LNCaP clone FGC (cell line): ENCODE measurements at regions not wholly inside any gene's neighbourhood (a gene's known extent, or its start where the extent isn't known, plus 50 kb on each side); places are given as distances from the start of the nearest gene placed in this dataset.

ENCODE experiments used
- DNase-seq: peaks from one replicate; pipeline ENCODE4 v3.0.0-alpha.2; 2011; ENCODE audit warnings: low read depth
- H3K4me3 ChIP-seq: 2 replicates; pipeline ENCODE4 v1.5.1; 2011; ENCODE audit warnings: mild to moderate bottlenecking, low read depth, low read length, control low read depth
- TF ChIP-seq, protein P1 (sequence below): IDR thresholded peaks from 2 replicates; pipeline ENCODE4 v1.5.1; 2012; ENCODE audit warnings: mild to moderate bottlenecking; ENCODE audit not compliant: control insufficient read depth, insufficient read depth; ENCODE audit errors: extremely low read depth

GRCh38 chr12:43109631-43110345, 442.2 kb downstream of the ADAMTS20 start:
- TF ChIP-seq, protein P1, sequence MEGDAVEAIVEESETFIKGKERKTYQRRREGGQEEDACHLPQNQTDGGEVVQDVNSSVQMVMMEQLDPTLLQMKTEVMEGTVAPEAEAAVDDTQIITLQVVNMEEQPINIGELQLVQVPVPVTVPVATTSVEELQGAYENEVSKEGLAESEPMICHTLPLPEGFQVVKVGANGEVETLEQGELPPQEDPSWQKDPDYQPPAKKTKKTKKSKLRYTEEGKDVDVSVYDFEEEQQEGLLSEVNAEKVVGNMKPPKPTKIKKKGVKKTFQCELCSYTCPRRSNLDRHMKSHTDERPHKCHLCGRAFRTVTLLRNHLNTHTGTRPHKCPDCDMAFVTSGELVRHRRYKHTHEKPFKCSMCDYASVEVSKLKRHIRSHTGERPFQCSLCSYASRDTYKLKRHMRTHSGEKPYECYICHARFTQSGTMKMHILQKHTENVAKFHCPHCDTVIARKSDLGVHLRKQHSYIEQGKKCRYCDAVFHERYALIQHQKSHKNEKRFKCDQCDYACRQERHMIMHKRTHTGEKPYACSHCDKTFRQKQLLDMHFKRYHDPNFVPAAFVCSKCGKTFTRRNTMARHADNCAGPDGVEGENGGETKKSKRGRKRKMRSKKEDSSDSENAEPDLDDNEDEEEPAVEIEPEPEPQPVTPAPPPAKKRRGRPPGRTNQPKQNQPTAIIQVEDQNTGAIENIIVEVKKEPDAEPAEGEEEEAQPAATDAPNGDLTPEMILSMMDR = no peak
- no peak for DNase-seq

DNA sequence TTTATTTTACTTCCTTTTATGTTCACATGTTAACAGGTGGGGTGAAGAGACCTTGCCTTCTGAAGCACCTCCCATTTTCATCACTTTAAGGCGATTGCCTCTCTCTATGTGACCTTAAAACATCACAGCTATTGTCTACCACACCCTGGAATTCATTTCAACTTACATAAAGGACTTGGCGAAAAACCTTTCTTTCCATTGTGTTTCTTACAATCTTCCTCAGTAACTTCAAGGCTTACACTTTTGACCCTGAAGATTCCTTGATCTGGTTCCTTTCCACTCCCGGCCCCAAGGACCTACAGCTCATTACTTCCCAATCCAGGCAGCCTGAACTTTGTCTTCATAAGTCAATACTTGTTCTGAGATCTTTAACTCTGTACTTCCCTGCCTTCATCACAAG, 443.3 kb downstream of the ADAMTS20 start:
- H3K4me3 ChIP-seq = no peak overlapping the region
- TF ChIP-seq, protein P1 = no peak
- no peak for DNase-seq

More at GRCh38 chr12:43109631-43110345, 442.2 kb downstream of the ADAMTS20 start:
- H3K4me3 ChIP-seq = no peak overlapping the region

DNA sequence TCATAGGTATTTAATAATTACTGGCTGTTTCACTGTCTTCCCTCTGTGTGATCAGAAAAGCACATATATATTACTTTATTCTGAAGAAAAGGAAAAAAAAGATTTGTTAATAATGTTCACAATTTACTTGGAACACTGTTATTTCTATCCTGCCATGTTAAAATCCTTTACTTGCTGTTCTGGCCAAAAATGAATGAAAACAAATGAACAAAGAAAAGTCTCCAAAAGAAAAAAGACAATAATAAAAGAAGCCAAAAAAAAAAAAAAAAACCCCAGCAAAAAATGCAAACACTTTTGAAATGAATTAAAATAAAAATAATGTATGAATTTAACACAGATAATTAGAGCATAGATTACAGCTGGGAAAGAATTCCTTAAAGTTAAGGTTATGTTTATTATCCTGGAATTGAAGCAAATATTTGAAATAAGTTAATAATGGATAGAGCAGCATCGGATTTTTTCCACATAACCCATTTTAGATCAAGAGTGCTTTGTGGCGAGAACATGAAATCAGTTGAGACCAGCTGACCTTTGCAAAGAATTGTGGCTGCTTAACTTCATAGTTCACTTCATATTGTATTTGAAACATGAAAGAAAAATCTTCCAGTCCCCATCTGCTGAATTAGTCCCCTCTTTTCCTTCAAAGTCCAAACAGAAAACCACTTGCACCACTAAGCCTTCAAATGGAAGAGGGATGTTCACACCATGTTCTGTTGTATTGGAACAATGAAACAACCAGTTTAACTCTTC, 444.8 kb downstream of the ADAMTS20 start:
- no peak for DNase-seq
- TF ChIP-seq, protein P1 = no peak
- no peak overlapping the region for H3K4me3 ChIP-seq

- TF ChIP-seq, protein P1 = no peak
- no peak for DNase-seq
- H3K4me3 ChIP-seq = no peak overlapping the region
These were observed 445.6 kb downstream of the ADAMTS20 start for GRCh38 chr12:43106355-43106754.

DNA sequence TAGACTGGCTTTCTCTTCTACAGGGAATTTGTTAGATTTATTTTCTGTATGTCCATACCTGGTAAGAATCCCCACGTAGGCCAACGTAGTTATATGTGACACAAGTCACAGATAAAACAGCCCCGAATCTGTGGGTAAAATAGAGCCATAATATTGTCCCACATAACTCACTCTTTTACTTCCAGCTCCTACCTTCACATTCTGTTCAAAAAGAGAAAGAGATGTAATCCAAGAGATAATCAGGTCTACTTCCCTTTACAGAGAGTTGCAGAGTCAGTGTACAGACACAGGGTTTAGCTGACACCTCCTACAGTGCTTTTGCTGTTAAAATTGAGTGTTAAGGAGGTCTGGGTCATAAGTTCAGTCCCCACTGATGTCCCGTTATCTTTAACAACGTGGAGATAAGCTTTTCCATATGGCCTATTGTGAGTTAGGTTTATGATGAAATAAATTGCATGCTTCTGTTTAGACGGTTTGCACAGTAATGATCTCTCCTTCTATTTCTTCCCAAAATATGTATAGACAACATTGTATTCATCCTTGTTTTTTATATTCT, 446.5 kb downstream of the ADAMTS20 start:
- no peak for DNase-seq
- TF ChIP-seq, protein P1 = no peak
- H3K4me3 ChIP-seq = no peak overlapping the region

DNA sequence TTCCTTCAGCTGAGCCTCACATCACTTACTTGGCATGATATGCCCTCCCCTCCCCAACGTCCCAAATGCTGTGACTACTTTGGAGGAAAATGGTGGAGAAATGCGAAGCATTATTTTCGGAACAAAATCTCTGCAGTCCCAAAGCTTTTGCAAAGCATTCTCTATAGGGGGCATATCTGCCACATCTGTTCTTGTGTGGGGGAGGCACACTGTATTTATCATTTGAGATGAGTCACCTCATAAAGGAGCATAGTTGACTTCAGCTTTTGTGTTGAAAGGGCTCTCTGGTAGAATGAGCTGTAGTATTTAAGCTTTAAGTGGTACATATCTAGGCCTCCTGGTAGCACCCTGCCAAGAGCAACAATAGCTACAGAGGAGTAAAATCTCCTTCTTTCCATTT, 447.5 kb downstream of the ADAMTS20 start:
- TF ChIP-seq, protein P1 = no peak
- no peak overlapping the region for H3K4me3 ChIP-seq
- DNase-seq = no peak

DNA sequence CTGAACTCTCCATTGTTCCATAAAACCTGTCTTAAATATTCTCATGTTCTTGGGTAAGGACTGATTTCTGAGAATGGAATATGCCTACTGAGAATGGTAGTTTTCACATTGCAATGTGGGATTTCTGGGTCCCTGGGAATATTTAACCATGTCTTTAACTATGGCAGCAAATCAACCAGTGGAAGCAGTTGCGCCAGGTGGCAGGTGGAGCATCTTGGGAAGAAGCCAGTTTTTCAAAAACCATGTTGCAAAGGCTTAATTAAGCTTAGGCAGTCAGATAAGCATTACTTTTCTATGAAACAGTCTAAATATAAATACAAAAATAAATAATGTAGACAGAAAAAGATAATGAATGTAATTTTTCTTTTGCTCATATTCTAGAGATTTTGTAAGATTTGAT, 448.1 kb downstream of the ADAMTS20 start:
- DNase-seq = no peak
- TF ChIP-seq, protein P1 = no peak
- no peak overlapping the region for H3K4me3 ChIP-seq
